WTC11 (cell line): ENCODE measurements at regions not wholly inside any gene's neighbourhood (a gene's known extent, or its start where the extent isn't known, plus 50 kb on each side); places are given as distances from the start of the nearest gene placed in this dataset.

Experiments used
- ATAC-seq: fragments of 200-7000 bp; cut with Tn5 transposase; 2 replicates; pipeline ENCODE4 v1.10.0; 2021; ENCODE audit warnings: mild to moderate bottlenecking, moderate library complexity
- CTCF ChIA-PET: fragments of 300-600 bp; sonication (Branson Sonifier 250); formaldehyde crosslinking; loops from one replicate; lab custom pipeline; 2021; ENCODE audit warnings: antibody characterized with exemption; lab: Charles Lee
- POLR2A ChIA-PET: fragments of 350-600 bp; sonication (Branson Sonifier 250); formaldehyde crosslinking; loops from one replicate; lab custom pipeline; 2021; ENCODE audit warnings: antibody characterized with exemption; lab: Charles Lee
- DNase-seq: peaks from one replicate; pipeline ENCODE4 v3.0.0; 2021; ENCODE audit warnings: low spot score
- H3K27ac Mint-ChIP-seq: 2 replicates; pipeline ENCODE4 v1.8.0; 2021; ENCODE audit warnings: mixed read lengths
- H3K27me3 Mint-ChIP-seq: 2 replicates; pipeline ENCODE4 v1.8.0; 2021; ENCODE audit warnings: low read depth, mild to moderate bottlenecking, moderate library complexity, mixed read lengths
- H3K36me3 Mint-ChIP-seq: 2 replicates; pipeline ENCODE4 v1.8.0; 2021; ENCODE audit warnings: mixed read lengths
- H3K4me1 Mint-ChIP-seq: 2 replicates; pipeline ENCODE4 v1.8.0; 2022; ENCODE audit warnings: mixed read lengths
- H3K4me3 Mint-ChIP-seq: 2 replicates; pipeline ENCODE4 v1.8.0; 2021; ENCODE audit warnings: mild to moderate bottlenecking, moderate library complexity, mixed read lengths
- H3K9me3 Mint-ChIP-seq: 2 replicates; pipeline ENCODE4 v1.8.0; 2021; ENCODE audit warnings: mixed read lengths
- ATF1 ChIP-seq: sonication (generic); formaldehyde crosslinking; IDR thresholded peaks from 2 replicates; pipeline ENCODE4 v1.8.1; 2023; ENCODE audit warnings: mild to moderate bottlenecking, moderate library complexity, missing genetic modification reagents
- E2F1 ChIP-seq: sonication (generic); formaldehyde crosslinking; IDR thresholded peaks from 2 replicates; pipeline ENCODE4 v1.8.0; 2022; ENCODE audit warnings: mild to moderate bottlenecking, missing genetic modification reagents
- EMX1 ChIP-seq: fragments of 250-450 bp; sonication (Bioruptor Pico); IDR thresholded peaks from 2 replicates; pipeline ENCODE4 v1.8.0; 2021; ENCODE audit warnings: mild to moderate bottlenecking
- FOXK1 ChIP-seq: sonication (generic); formaldehyde crosslinking; IDR thresholded peaks from 2 replicates; pipeline ENCODE4 v1.8.0; 2022; ENCODE audit warnings: mild to moderate bottlenecking, moderate library complexity, missing genetic modification reagents
- GABPB1 ChIP-seq: sonication (generic); formaldehyde crosslinking; IDR thresholded peaks from 2 replicates; pipeline ENCODE4 v1.8.1; 2023; ENCODE audit warnings: mild to moderate bottlenecking, missing genetic modification reagents
- JAZF1 ChIP-seq: fragments of 250-450 bp; sonication (Bioruptor Pico); IDR thresholded peaks from 2 replicates; pipeline ENCODE4 v1.9.0; 2021; ENCODE audit warnings: moderate library complexity, mild to moderate bottlenecking, inconsistent platforms
- JUN ChIP-seq: sonication (generic); formaldehyde crosslinking; IDR thresholded peaks from 2 replicates; pipeline ENCODE4 v1.8.0; 2023; ENCODE audit warnings: mild to moderate bottlenecking, missing genetic modification reagents
- MYBL2 ChIP-seq: sonication (generic); formaldehyde crosslinking; IDR thresholded peaks from 2 replicates; pipeline ENCODE4 v1.8.1; 2023; ENCODE audit warnings: mild to moderate bottlenecking, moderate library complexity, missing genetic modification reagents
- NFATC4 ChIP-seq: fragments of 250-450 bp; sonication (Bioruptor Pico); IDR thresholded peaks from 2 replicates; pipeline ENCODE4 v1.9.0; 2021; ENCODE audit warnings: mild to moderate bottlenecking
- NFYB ChIP-seq: sonication (generic); formaldehyde crosslinking; conservative IDR thresholded peaks from 2 replicates; pipeline ENCODE4 v1.8.0; 2022; ENCODE audit warnings: low read depth, missing genetic modification reagents
- OVOL2 ChIP-seq: fragments of 250-450 bp; sonication (Bioruptor Pico); IDR thresholded peaks from 2 replicates; pipeline ENCODE4 v1.9.0; 2021; ENCODE audit warnings: mild to moderate bottlenecking, borderline replicate concordance
- PREB ChIP-seq: sonication (generic); formaldehyde crosslinking; IDR thresholded peaks from 2 replicates; pipeline ENCODE4 v1.8.1; 2022; ENCODE audit warnings: mild to moderate bottlenecking, missing genetic modification reagents, moderate library complexity, borderline replicate concordance
- TCF7 ChIP-seq: sonication (generic); formaldehyde crosslinking; IDR thresholded peaks from 2 replicates; pipeline ENCODE4 v1.8.0; 2022; ENCODE audit warnings: mild to moderate bottlenecking, low read depth, missing genetic modification reagents, moderate library complexity
- ZBTB21 ChIP-seq: sonication (generic); formaldehyde crosslinking; IDR thresholded peaks from 2 replicates; pipeline ENCODE4 v1.8.1; 2023; ENCODE audit warnings: mild to moderate bottlenecking, missing genetic modification reagents, borderline replicate concordance
- ZNF138 ChIP-seq: sonication (generic); formaldehyde crosslinking; conservative IDR thresholded peaks from 2 replicates; pipeline ENCODE4 v1.8.1; 2022; ENCODE audit warnings: mild to moderate bottlenecking, moderate library complexity, missing genetic modification reagents
- ZNF219 ChIP-seq: sonication (generic); formaldehyde crosslinking; IDR thresholded peaks from 2 replicates; pipeline ENCODE4 v1.8.0; 2023; ENCODE audit warnings: missing genetic modification reagents, mild to moderate bottlenecking, borderline replicate concordance
- ZNF263 ChIP-seq: sonication (generic); formaldehyde crosslinking; IDR thresholded peaks from 2 replicates; pipeline ENCODE4 v1.8.1; 2022; ENCODE audit warnings: low read depth, mild to moderate bottlenecking, moderate library complexity, missing genetic modification reagents
- TF ChIP-seq, protein P1 (sequence below): fragments of 250-450 bp; sonication (Bioruptor Pico); conservative IDR thresholded peaks from 2 replicates; pipeline ENCODE4 v1.9.0; 2021; ENCODE audit warnings: mild to moderate bottlenecking
- TF ChIP-seq, protein P2 (sequence below): fragments of 250-450 bp; sonication (Bioruptor Pico); IDR thresholded peaks from 2 replicates; pipeline ENCODE4 v1.9.0; 2021; ENCODE audit warnings: moderate library complexity, mild to moderate bottlenecking, inconsistent platforms, borderline replicate concordance
- TF ChIP-seq, protein P3 (sequence below): sonication (generic); formaldehyde crosslinking; IDR thresholded peaks from 2 replicates; pipeline ENCODE4 v1.8.1; 2022; ENCODE audit warnings: missing genetic modification reagents, borderline replicate concordance
- TF ChIP-seq, protein P4 (sequence below): sonication (generic); formaldehyde crosslinking; IDR thresholded peaks from 2 replicates; pipeline ENCODE4 v1.8.1; 2023; ENCODE audit warnings: mild to moderate bottlenecking, missing genetic modification reagents, borderline replicate concordance

- no peak overlapping the region for H3K4me3 Mint-ChIP-seq
- H3K9me3 Mint-ChIP-seq = peaks cover 68% of the 10 kb centered on the region
- peaks cover 26% of the 10 kb centered on the region for H3K36me3 Mint-ChIP-seq
- ChIA-PET POLR2A (no interaction called here), CTCF (no interaction called here)
- peaks cover 7% of the 10 kb centered on the region for H3K4me1 Mint-ChIP-seq
- TF ChIP-seq NFYB (CRISPR knock-in tag) = no peak
- TF ChIP-seq E2F1 (CRISPR knock-in tag) = no peak
- TF ChIP-seq GABPB1 = no peak
- TF ChIP-seq, protein P1, sequence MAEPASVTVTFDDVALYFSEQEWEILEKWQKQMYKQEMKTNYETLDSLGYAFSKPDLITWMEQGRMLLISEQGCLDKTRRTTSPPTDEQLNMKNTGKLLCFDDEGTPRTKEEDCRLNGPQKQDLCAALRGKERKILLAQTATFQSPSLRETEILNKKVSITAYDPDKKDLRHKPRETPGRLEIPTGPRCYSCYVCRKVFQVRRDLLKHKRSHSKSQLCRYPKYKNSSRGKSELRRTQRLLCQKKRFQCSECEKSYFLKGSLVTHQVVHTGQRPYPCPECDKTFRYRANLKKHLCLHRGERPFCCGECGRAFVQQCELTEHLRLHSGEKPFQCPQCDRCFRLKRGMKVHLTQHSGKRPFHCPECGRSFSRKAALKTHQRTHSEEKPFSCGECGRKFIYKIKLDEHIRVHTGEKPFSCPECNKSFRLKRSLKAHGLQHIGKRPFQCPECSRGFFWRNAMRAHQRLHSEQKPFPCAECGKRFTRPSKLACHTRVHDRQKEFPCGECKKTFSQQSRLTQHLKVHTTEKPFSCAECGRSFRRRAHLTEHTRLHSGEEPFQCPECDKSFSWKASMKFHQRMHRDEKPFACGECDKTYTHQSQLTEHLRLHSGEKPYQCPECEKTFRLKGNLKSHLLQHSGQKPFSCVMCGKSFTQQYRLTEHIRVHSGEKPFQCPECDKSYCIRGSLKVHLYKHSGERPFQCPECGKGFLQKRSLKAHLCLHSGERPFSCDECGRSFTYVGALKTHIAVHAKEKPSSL (CRISPR knock-in tag) = no peak
- TF ChIP-seq JUN = no peak
- DNase-seq (no peak), ATAC-seq (no peak)
- H3K27me3 Mint-ChIP-seq = peaks cover 24% of the 10 kb centered on the region
- H3K27ac Mint-ChIP-seq = no peak overlapping the region
These were observed 539.3 kb downstream of the RBFOX1 start for GRCh38 chr16:7871979-7872378.

DNA sequence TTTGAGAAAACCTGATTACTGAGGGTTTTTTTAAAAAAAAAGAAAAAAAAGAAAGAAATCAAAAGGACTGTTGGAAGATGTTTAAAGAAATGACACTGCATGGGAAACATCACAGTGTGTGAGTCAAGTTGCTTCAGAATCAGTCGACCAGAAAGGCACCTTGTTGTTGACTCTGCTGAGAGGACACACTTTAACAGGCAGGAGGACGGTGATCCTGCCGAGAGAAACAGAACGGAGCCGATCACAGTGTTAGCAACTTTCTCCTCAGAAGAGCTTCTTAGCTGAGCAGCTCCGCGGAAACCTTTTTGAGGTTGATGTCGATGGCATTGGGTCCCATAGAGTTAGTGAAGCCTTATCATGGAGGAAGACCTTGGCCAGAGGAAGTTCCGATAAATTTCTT, 538.7 kb downstream of the RBFOX1 start:
- H3K4me3 Mint-ChIP-seq = no peak overlapping the region
- H3K27me3 Mint-ChIP-seq = peaks cover 24% of the 10 kb centered on the region
- ChIA-PET CTCF (no interaction called here), POLR2A (no interaction called here)
- ATAC-seq (no peak), DNase-seq (no peak)
- TF ChIP-seq ZBTB21 (no peak), ZNF219 (CRISPR knock-in tag) (no peak), ZNF263 (CRISPR knock-in tag) (no peak), TCF7 (CRISPR knock-in tag) (no peak), JAZF1 (CRISPR knock-in tag) (no peak), ATF1 (CRISPR knock-in tag) (no peak)
- TF ChIP-seq, protein P2, sequence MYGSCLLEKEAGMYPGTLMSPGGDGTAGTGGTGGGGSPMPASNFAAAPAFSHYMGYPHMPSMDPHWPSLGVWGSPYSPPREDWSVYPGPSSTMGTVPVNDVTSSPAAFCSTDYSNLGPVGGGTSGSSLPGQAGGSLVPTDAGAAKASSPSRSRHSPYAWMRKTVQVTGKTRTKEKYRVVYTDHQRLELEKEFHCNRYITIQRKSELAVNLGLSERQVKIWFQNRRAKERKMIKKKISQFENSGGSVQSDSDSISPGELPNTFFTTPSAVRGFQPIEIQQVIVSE (CRISPR knock-in tag) = no peak
- no peak overlapping the region for H3K27ac Mint-ChIP-seq
- H3K36me3 Mint-ChIP-seq = peaks cover 26% of the 10 kb centered on the region
- peaks cover 64% of the 10 kb centered on the region for H3K9me3 Mint-ChIP-seq
- peaks cover 13% of the 10 kb centered on the region for H3K4me1 Mint-ChIP-seq

DNA sequence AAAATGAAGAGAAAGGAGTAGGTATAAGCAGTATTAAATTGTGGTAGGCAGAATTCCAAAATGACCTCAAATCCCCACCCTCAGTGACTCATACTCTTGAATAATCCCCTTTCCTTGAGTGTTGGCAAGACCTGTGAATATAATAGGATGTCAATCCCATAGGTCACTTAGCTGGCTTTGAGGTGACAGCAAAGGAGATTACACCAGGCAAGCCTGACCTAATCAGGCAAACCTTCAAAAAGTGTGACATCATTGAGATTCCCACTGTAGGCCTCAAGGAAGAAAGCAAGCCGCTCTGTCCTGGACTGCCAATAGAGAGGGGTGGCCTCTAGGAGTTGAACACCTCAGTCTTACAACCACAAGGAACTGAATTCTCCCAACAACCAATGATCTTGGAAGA, 535.2 kb downstream of the RBFOX1 start:
- no peak overlapping the region for H3K4me3 Mint-ChIP-seq
- ATAC-seq = no peak
- ChIA-PET CTCF (no interaction called here), POLR2A (no interaction called here)
- H3K36me3 Mint-ChIP-seq = peaks cover 24% of the 10 kb centered on the region
- no peak overlapping the region for H3K27ac Mint-ChIP-seq
- no peak for DNase-seq
- peaks cover 31% of the 10 kb centered on the region for H3K27me3 Mint-ChIP-seq
- H3K9me3 Mint-ChIP-seq = peaks cover 53% of the 10 kb centered on the region
- H3K4me1 Mint-ChIP-seq = peaks cover 18% of the 10 kb centered on the region
- TF ChIP-seq, protein P3, sequence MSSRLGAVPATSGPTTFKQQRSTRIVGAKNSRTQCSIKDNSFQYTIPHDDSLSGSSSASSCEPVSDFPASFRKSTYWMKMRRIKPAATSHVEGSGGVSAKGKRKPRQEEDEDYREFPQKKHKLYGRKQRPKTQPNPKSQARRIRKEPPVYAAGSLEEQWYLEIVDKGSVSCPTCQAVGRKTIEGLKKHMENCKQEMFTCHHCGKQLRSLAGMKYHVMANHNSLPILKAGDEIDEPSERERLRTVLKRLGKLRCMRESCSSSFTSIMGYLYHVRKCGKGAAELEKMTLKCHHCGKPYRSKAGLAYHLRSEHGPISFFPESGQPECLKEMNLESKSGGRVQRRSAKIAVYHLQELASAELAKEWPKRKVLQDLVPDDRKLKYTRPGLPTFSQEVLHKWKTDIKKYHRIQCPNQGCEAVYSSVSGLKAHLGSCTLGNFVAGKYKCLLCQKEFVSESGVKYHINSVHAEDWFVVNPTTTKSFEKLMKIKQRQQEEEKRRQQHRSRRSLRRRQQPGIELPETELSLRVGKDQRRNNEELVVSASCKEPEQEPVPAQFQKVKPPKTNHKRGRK (CRISPR knock-in tag) = no peak
- TF ChIP-seq NFATC4 (CRISPR knock-in tag) = no peak
- TF ChIP-seq OVOL2 (CRISPR knock-in tag) = no peak
- no peak for TF ChIP-seq MYBL2 (CRISPR knock-in tag)
- TF ChIP-seq EMX1 (CRISPR knock-in tag) = no peak
- TF ChIP-seq, protein P4, sequence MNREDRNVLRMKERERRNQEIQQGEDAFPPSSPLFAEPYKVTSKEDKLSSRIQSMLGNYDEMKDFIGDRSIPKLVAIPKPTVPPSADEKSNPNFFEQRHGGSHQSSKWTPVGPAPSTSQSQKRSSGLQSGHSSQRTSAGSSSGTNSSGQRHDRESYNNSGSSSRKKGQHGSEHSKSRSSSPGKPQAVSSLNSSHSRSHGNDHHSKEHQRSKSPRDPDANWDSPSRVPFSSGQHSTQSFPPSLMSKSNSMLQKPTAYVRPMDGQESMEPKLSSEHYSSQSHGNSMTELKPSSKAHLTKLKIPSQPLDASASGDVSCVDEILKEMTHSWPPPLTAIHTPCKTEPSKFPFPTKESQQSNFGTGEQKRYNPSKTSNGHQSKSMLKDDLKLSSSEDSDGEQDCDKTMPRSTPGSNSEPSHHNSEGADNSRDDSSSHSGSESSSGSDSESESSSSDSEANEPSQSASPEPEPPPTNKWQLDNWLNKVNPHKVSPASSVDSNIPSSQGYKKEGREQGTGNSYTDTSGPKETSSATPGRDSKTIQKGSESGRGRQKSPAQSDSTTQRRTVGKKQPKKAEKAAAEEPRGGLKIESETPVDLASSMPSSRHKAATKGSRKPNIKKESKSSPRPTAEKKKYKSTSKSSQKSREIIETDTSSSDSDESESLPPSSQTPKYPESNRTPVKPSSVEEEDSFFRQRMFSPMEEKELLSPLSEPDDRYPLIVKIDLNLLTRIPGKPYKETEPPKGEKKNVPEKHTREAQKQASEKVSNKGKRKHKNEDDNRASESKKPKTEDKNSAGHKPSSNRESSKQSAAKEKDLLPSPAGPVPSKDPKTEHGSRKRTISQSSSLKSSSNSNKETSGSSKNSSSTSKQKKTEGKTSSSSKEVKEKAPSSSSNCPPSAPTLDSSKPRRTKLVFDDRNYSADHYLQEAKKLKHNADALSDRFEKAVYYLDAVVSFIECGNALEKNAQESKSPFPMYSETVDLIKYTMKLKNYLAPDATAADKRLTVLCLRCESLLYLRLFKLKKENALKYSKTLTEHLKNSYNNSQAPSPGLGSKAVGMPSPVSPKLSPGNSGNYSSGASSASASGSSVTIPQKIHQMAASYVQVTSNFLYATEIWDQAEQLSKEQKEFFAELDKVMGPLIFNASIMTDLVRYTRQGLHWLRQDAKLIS = no peak
- no peak for TF ChIP-seq FOXK1 (CRISPR knock-in tag)
- TF ChIP-seq ZNF138 (CRISPR knock-in tag) = no peak
- no peak for TF ChIP-seq PREB
